Esophagus muscularis mucosa (tissue), 4 donors: ENCODE measurements at regions not wholly inside any gene's neighbourhood (a gene's known extent, or its start where the extent isn't known, plus 50 kb on each side); places are given as distances from the start of the nearest gene placed in this dataset.

Source experiments
- EP300 ChIP-seq: sonication (generic); formaldehyde crosslinking; IDR thresholded peaks from one replicate; pipeline ENCODE4 v1.6.1; 2017; ENCODE audit warnings: antibody characterized with exemption
- POLR2A ChIP-seq: fragments of 450-650 bp; IDR thresholded peaks from one replicate; pipeline ENCODE4 v1.6.1; 2017; ENCODE audit warnings: antibody characterized with exemption, moderate library complexity, mild to moderate bottlenecking, low read depth
- POLR2AphosphoS5 ChIP-seq, 2 donors: sonication (generic); formaldehyde crosslinking; IDR thresholded peaks; one replicate each; pipeline ENCODE4 v1.6.1; 2017; ENCODE audit warnings: antibody characterized with exemption in 2 of 2
- TF ChIP-seq, protein P1 (sequence below), 3 experiments: fragments of 200-600 bp in 2 of 3; fragments of 450-650 bp in 1 of 3; sonication (generic) in 2 of 3; IDR thresholded peaks; one replicate each; pipeline ENCODE4 v1.5.1; 2017 to 2019; ENCODE audit warnings: antibody characterized with exemption in 3 of 3, mild to moderate bottlenecking in 2 of 3, moderate library complexity in 1 of 3

GRCh38 chr7:42431873-42432272 lies 194.9 kb upstream of the GLI3 start:
- TF ChIP-seq, protein P1, sequence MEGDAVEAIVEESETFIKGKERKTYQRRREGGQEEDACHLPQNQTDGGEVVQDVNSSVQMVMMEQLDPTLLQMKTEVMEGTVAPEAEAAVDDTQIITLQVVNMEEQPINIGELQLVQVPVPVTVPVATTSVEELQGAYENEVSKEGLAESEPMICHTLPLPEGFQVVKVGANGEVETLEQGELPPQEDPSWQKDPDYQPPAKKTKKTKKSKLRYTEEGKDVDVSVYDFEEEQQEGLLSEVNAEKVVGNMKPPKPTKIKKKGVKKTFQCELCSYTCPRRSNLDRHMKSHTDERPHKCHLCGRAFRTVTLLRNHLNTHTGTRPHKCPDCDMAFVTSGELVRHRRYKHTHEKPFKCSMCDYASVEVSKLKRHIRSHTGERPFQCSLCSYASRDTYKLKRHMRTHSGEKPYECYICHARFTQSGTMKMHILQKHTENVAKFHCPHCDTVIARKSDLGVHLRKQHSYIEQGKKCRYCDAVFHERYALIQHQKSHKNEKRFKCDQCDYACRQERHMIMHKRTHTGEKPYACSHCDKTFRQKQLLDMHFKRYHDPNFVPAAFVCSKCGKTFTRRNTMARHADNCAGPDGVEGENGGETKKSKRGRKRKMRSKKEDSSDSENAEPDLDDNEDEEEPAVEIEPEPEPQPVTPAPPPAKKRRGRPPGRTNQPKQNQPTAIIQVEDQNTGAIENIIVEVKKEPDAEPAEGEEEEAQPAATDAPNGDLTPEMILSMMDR (IDR thresholded peaks at IDR 0.05) = no peak
- TF ChIP-seq POLR2A (no peak), EP300 (no peak), POLR2AphosphoS5 (IDR thresholded peaks at IDR 0.05) (no peak)
